SJCRH30 (cell line): ENCODE measurements at regions not wholly inside any gene's neighbourhood (a gene's known extent, or its start where the extent isn't known, plus 50 kb on each side); places are given as distances from the start of the nearest gene placed in this dataset.
A peak's percentile ranks its signal among the peaks of the same experiment; 100 is the strongest.

Experiments used
- DNase-seq, 2 experiments: peaks; one replicate each; pipeline ENCODE4 v3.0.0-alpha.2; 2015 to 2020
- H3K27ac ChIP-seq: fragments of 250-450 bp; sonication (Bioruptor Pico); 2 replicates; pipeline ENCODE4 v1.5.1; 2020; ENCODE audit warnings: mild to moderate bottlenecking, moderate library complexity
- H3K27me3 ChIP-seq: fragments of 250-450 bp; sonication (Bioruptor Pico); 2 replicates; pipeline ENCODE4 v1.5.1; 2020; ENCODE audit warnings: mild to moderate bottlenecking, moderate library complexity
- H3K36me3 ChIP-seq: fragments of 250-450 bp; sonication (Bioruptor Pico); 2 replicates; pipeline ENCODE4 v1.5.1; 2020; ENCODE audit warnings: mild to moderate bottlenecking, moderate library complexity
- H3K4me1 ChIP-seq: fragments of 250-450 bp; sonication (Bioruptor Pico); 2 replicates; pipeline ENCODE4 v1.5.1; 2020; ENCODE audit warnings: mild to moderate bottlenecking, moderate library complexity
- H3K4me3 ChIP-seq: fragments of 250-450 bp; sonication (Bioruptor Pico); 2 replicates; pipeline ENCODE4 v1.5.1; 2020; ENCODE audit warnings: mild to moderate bottlenecking, moderate library complexity
- H3K9me3 ChIP-seq: fragments of 250-450 bp; sonication (Bioruptor Pico); replicated peaks from 2 replicates; pipeline ENCODE4 v1.5.1; 2020; ENCODE audit warnings: mild to moderate bottlenecking, moderate library complexity

DNA sequence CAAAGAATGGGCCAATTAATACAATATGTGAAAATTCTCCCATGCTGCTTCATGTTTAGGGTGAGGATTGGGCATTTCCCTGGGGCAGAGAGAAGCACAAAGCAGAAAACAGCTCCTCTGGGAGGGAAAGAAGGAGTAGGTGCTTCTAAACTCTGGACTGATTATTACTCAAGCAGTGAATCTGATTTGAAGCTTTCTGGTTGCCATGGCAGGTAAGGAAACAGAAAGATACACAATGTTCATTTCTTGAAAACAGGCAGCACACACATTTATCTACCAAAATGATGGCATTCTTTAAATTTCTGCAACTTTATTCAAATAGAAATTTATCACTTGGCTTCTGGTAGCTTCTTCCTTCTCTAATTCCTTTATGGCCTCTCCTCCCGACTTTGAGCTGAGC is 305.4 kb upstream of the CHD6 start:
- H3K27ac ChIP-seq, result peak overlapping the region; percentile 54
- H3K9me3 ChIP-seq, result no peaks in the 10 kb centered on the region; the same call in 1 of the 2 replicates
- H3K4me1 ChIP-seq, result peaks cover 39% of the 10 kb centered on the region
- H3K27me3 ChIP-seq, result no peaks in the 10 kb centered on the region
- H3K4me3 ChIP-seq, result peak overlapping the region; percentile 3
- peak in 1 of 2 experiments; percentile 45 for DNase-seq
- H3K36me3 ChIP-seq, result no peaks in the 10 kb centered on the region

DNA sequence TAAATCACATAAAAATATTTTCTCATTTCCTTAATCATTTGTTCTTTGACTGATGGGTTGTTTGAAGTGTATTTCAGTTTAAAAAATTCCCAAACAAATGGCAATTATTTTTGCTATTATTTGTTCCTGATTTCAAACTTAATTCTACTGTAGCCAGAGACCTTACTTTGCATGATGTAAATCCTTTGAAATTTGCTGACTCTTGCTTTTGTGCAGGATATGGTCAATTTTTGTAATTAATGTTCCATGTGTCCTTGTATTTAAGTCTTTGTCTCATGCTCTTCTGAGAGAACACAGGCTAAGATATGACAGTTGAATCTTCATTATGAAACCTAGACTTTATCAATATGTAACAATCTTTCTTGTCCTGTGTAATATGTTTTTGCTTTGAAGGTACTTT is 295.0 kb upstream of the CHD6 start:
- Histone ChIP-seq H3K27me3 (no peaks in the 10 kb centered on the region), H3K9me3 (no peaks in the 10 kb centered on the region), H3K27ac (no peak overlapping the region), H3K4me3 (no peak overlapping the region), H3K36me3 (no peaks in the 10 kb centered on the region), H3K4me1 (no peaks in the 10 kb centered on the region)
- DNase-seq, result no peak

- no peaks in the 10 kb centered on the region for H3K27me3 ChIP-seq
- H3K4me3 ChIP-seq, result no peak overlapping the region
- DNase-seq, result no peak
- peaks cover 8% of the 10 kb centered on the region for H3K4me1 ChIP-seq
- H3K27ac ChIP-seq, result no peak overlapping the region
- no peaks in the 10 kb centered on the region for H3K36me3 ChIP-seq
- no peaks in the 10 kb centered on the region for H3K9me3 ChIP-seq
Measured at GRCh38 chr20:41910558-41910957, 292.4 kb upstream of the CHD6 start.

DNA sequence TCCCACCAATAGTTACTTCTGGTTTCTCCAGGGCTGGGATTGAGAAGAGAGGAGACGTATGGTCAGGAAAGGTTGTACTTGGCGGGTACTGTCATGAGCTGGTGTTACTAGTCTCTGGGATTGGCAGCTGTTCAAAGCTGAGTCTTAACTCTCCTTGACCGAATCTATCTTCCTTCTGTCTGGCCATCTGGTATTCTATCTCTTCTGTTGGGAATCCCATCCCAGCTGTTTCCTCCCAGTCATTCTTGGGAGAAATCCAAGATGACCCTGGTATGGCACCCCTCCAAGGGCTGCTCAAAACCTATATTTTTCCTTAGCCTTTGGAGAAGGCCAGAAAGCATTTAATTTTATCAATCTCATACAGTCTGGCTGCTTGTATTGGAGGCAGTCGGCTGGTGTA is 287.0 kb upstream of the CHD6 start:
- no peaks in the 10 kb centered on the region for H3K9me3 ChIP-seq

DNA sequence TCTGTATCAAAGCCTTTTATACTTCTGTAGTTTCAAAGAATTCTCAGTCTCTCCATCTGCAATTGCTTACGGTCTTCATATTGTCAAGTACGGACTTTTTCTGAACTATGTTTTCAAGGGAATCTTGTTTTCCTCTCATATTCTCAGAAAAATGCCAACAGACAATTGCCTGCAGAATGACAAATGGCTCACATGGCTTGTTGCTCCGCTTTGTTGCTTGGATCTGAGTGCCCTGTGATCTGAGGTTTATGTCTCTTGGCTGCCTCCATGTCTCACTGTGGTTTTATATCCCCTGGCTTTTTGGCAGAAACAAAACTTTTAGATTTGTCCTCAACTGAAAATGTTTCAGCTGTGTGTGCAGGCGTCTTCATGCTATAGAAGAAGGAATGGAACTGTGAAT is 285.4 kb upstream of the CHD6 start:
- Histone ChIP-seq H3K4me1 (peaks cover 41% of the 10 kb centered on the region), H3K27ac (no peak overlapping the region), H3K9me3 (no peaks in the 10 kb centered on the region), H3K36me3 (no peaks in the 10 kb centered on the region), H3K4me3 (no peak overlapping the region), H3K27me3 (no peaks in the 10 kb centered on the region)
- no peak for DNase-seq

More for the DNA sequence above, 287.0 kb upstream of the CHD6 start:
- H3K4me3 ChIP-seq, result no peak overlapping the region
- H3K27me3 ChIP-seq, result no peaks in the 10 kb centered on the region
- H3K4me1 ChIP-seq, result peaks cover 36% of the 10 kb centered on the region
- peak; percentile 78 to 93 for DNase-seq
- H3K36me3 ChIP-seq, result no peaks in the 10 kb centered on the region
- H3K27ac ChIP-seq, result peak overlapping the region; percentile 53

DNA sequence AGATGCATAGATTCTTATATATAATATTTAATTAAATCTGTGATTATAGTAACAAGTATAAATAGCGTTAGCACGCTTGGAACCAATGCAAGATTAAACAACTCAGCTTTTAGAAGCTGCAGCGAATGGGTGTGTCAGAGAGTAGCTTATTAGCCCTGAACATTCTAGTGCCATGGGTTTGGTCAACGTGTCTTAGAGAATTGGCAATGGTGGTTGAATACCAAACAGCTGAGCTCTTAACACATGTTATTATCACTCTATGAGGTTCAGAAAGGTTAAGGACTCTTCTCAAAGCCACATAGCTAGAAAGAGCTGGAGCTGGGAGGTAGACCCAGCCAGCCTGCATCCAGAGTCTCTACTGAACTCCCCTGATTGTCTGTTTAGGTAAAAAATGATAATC is 284.2 kb upstream of the CHD6 start:
- H3K36me3 ChIP-seq, result no peaks in the 10 kb centered on the region
- peak in 1 of 2 experiments; percentile 62 for DNase-seq
- H3K9me3 ChIP-seq, result no peaks in the 10 kb centered on the region
- no peak overlapping the region for H3K4me3 ChIP-seq
- H3K27ac ChIP-seq, result no peak overlapping the region
- H3K4me1 ChIP-seq, result peaks cover 41% of the 10 kb centered on the region
- no peaks in the 10 kb centered on the region for H3K27me3 ChIP-seq

- Histone ChIP-seq H3K36me3 (no peaks in the 10 kb centered on the region), H3K4me1 (peaks cover 33% of the 10 kb centered on the region), H3K27ac (no peak overlapping the region), H3K9me3 (no peaks in the 10 kb centered on the region), H3K27me3 (no peaks in the 10 kb centered on the region), H3K4me3 (no peak overlapping the region)
- no peak for DNase-seq
Measured at GRCh38 chr20:41900201-41900691, 282.1 kb upstream of the CHD6 start.

GRCh38 chr20:41897708-41898107 is 279.5 kb upstream of the CHD6 start:
- H3K4me1 ChIP-seq, result peaks cover 25% of the 10 kb centered on the region
- H3K9me3 ChIP-seq, result no peaks in the 10 kb centered on the region
- H3K36me3 ChIP-seq, result no peaks in the 10 kb centered on the region
- DNase-seq, result peak in 1 of 2 experiments; percentile 42
- H3K27me3 ChIP-seq, result no peaks in the 10 kb centered on the region
- no peak overlapping the region for H3K27ac ChIP-seq
- no peak overlapping the region for H3K4me3 ChIP-seq

GRCh38 chr20:41895241-41896032 is 277.3 kb upstream of the CHD6 start:
- Histone ChIP-seq H3K4me3 (no peak overlapping the region), H3K9me3 (no peaks in the 10 kb centered on the region), H3K27me3 (no peaks in the 10 kb centered on the region), H3K27ac (peak overlapping the region; percentile 57), H3K4me1 (peaks cover 20% of the 10 kb centered on the region), H3K36me3 (no peaks in the 10 kb centered on the region)
- DNase-seq, result peak; percentile 71 to 89

GRCh38 chr20:41894255-41894963 is 276.2 kb upstream of the CHD6 start:
- no peak for DNase-seq

GRCh38 chr20:41892031-41892430 is 273.9 kb upstream of the CHD6 start:
- H3K36me3 ChIP-seq, result no peaks in the 10 kb centered on the region
- H3K4me1 ChIP-seq, result peaks cover 43% of the 10 kb centered on the region
- no peak overlapping the region for H3K27ac ChIP-seq
- no peaks in the 10 kb centered on the region for H3K27me3 ChIP-seq
- H3K4me3 ChIP-seq, result no peak overlapping the region
- H3K9me3 ChIP-seq, result no peaks in the 10 kb centered on the region
- DNase-seq, result no peak

More at GRCh38 chr20:41894255-41894963, 276.2 kb upstream of the CHD6 start:
- Histone ChIP-seq H3K4me3 (no peak overlapping the region), H3K4me1 (peaks cover 29% of the 10 kb centered on the region), H3K36me3 (no peaks in the 10 kb centered on the region), H3K9me3 (no peaks in the 10 kb centered on the region), H3K27ac (peak overlapping the region; percentile 57), H3K27me3 (no peaks in the 10 kb centered on the region)

- peak in 1 of 2 experiments; percentile 69 for DNase-seq
- Histone ChIP-seq H3K27ac (peak overlapping the region; percentile 54), H3K4me1 (peaks cover 39% of the 10 kb centered on the region), H3K27me3 (no peaks in the 10 kb centered on the region), H3K36me3 (no peaks in the 10 kb centered on the region), H3K9me3 (no peaks in the 10 kb centered on the region), H3K4me3 (no peak overlapping the region)
Measured at GRCh38 chr20:41889844-41890224, 271.7 kb upstream of the CHD6 start.

DNA sequence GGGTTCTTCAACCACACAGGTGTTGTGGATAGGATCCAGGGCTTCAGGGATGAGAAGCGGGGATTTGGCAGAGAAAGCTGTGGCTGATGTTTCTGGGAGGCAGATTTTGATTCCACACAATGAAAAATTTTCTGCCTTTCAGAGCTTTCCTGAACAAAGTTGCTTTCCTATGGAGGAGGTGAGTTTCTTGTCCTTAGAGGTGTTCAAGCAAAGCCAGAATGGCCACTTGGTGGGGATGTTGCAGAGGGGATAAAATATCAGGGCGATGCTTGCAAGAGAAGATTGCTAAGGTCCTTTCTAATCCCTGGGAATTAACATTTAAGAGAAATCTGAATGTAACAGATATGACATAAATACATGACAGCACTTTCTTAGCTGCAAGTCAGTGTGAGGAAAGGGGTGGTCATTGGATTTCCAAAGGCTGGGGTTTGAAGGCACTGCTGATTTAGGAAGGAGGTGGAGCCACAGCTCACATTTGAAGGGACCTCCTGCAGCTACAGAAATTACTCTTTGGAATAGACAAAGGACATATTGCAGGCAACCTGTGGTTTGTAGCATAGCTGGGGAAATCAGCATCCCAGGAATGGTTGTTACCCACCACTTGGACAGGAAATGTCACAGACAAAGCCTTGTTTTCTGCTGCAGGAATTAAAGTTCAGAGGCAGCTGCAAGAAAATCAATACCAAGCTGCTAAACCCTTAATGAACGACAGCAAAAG is 271.1 kb upstream of the CHD6 start:
- H3K27me3 ChIP-seq, result no peaks in the 10 kb centered on the region
- peaks cover 34% of the 10 kb centered on the region for H3K4me1 ChIP-seq
- peak; percentile 62 to 89 for DNase-seq
- no peak overlapping the region for H3K4me3 ChIP-seq
- no peaks in the 10 kb centered on the region for H3K9me3 ChIP-seq
- peak overlapping the region; percentile 54 for H3K27ac ChIP-seq
- H3K36me3 ChIP-seq, result no peaks in the 10 kb centered on the region

DNA sequence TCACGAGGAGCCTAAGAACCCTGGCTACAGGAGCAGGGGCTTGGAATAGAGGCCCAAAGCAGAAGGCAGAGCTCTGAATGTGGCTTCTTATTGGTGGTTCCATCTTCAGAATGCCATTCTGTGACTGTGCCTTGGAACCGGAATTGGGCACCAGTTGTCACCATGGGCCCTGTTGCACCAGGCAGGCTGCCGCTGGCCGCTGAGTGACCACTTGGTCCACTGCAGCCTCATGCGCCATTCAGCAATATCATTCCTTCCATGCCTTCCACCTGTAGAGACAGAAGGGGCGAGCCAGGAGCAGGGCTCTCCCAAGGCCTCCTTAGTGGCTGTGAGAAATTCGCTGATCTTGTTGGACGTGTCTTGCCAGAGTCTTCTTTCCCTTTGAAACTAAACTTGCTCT is 270.3 kb upstream of the CHD6 start:
- Histone ChIP-seq H3K36me3 (no peaks in the 10 kb centered on the region), H3K27me3 (no peaks in the 10 kb centered on the region), H3K27ac (no peak overlapping the region), H3K4me3 (no peak overlapping the region), H3K9me3 (no peaks in the 10 kb centered on the region), H3K4me1 (peaks cover 34% of the 10 kb centered on the region)
- no peak for DNase-seq

DNA sequence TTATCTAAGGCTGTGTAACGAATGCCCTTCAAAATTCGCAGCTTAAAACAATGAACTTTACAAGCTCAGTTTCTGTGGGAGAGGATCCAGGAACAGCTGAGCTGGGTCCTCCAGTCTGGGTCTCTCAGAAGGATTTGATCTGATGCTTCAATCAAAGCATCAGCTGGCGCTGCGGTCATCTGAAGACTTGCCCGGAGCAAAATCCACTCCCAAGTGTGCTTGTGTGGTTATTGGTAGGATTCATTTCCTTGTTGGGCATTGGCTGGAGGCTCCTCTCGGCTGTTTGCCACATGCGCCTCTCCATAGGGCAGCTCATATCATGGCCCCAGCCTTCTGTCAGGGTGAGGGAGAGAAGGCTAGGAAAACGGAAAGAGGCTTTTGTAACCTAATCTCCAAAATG is 269.3 kb upstream of the CHD6 start:
- Histone ChIP-seq H3K4me3 (no peak overlapping the region), H3K4me1 (peaks cover 34% of the 10 kb centered on the region), H3K27ac (peak overlapping the region; percentile 44), H3K27me3 (no peaks in the 10 kb centered on the region), H3K9me3 (no peaks in the 10 kb centered on the region), H3K36me3 (no peaks in the 10 kb centered on the region)
- peak; percentile 96 to 99 for DNase-seq
